HG02759 (cell line): ENCODE measurements at regions not wholly inside any gene's neighbourhood (a gene's known extent, or its start where the extent isn't known, plus 50 kb on each side); places are given as distances from the start of the nearest gene placed in this dataset.
"Not testable (repeated sequence)": the region's sequence is repeated elsewhere in the genome, so short reads cannot be mapped to it uniquely, and the experiment has no call there.

Experiments
- ATAC-seq: cut with Tn5 transposase; IDR thresholded peaks from one replicate; pipeline ENCODE4 v1.9.1; 2021; ENCODE audit warnings: mild to moderate bottlenecking, moderate library complexity; ENCODE audit not compliant: unreplicated experiment

- ATAC-seq: no peak
These were observed 365.6 kb upstream of the UBE2E3 start for GRCh38 chr2:180614776-180615175.

- ATAC-seq: no peak
These were observed 370.6 kb upstream of the UBE2E3 start for GRCh38 chr2:180609626-180610340.

GRCh38 chr2:180607514-180608049, 372.8 kb upstream of the UBE2E3 start:
- ATAC-seq: no peak

GRCh38 chr2:180604077-180604476, 376.3 kb upstream of the UBE2E3 start:
- ATAC-seq: no peak

GRCh38 chr2:180601016-180601415, 379.4 kb upstream of the UBE2E3 start:
- ATAC-seq: no peak

GRCh38 chr2:180599804-180600203, 380.6 kb upstream of the UBE2E3 start:
- ATAC-seq: no peak

GRCh38 chr2:180597179-180597578, 383.2 kb upstream of the UBE2E3 start:
- ATAC-seq: no peak

- ATAC-seq: no peak
These were observed 384.0 kb upstream of the UBE2E3 start for GRCh38 chr2:180596453-180596852.

GRCh38 chr2:180591947-180592346, 388.5 kb upstream of the UBE2E3 start:
- ATAC-seq: no peak

GRCh38 chr2:180591093-180591781, 389.2 kb upstream of the UBE2E3 start:
- ATAC-seq: not testable (repeated sequence)

GRCh38 chr2:180583441-180584140, 396.8 kb upstream of the UBE2E3 start:
- no peak for ATAC-seq

- ATAC-seq: no peak
These were observed 401.0 kb upstream of the UBE2E3 start for GRCh38 chr2:180579388-180579787.

- no peak for ATAC-seq
These were observed 402.0 kb upstream of the UBE2E3 start for GRCh38 chr2:180578441-180578840.

GRCh38 chr2:180577567-180577966, 402.8 kb upstream of the UBE2E3 start:
- ATAC-seq: no peak

- ATAC-seq: no peak
These were observed 406.5 kb upstream of the UBE2E3 start for GRCh38 chr2:180573951-180574350.

GRCh38 chr2:180572346-180572745, 408.1 kb upstream of the UBE2E3 start:
- ATAC-seq: no peak

GRCh38 chr2:180571559-180571958, 408.8 kb upstream of the UBE2E3 start:
- ATAC-seq: no peak

- ATAC-seq: no peak
These were observed 409.5 kb upstream of the UBE2E3 start for GRCh38 chr2:180570864-180571263.

- ATAC-seq: no peak
These were observed 416.4 kb upstream of the UBE2E3 start for GRCh38 chr2:180564051-180564450.

- no peak for ATAC-seq
These were observed 418.0 kb upstream of the UBE2E3 start for GRCh38 chr2:180562378-180562777.

GRCh38 chr2:180559771-180560170, 420.6 kb upstream of the UBE2E3 start:
- no peak for ATAC-seq

GRCh38 chr2:180559038-180559437, 421.4 kb upstream of the UBE2E3 start:
- no peak for ATAC-seq
